ENCODE measurements at regions not wholly inside any gene's neighbourhood (a gene's known extent, or its start where the extent isn't known, plus 50 kb on each side); places are given as distances from the start of the nearest gene placed in this dataset.

DNA sequence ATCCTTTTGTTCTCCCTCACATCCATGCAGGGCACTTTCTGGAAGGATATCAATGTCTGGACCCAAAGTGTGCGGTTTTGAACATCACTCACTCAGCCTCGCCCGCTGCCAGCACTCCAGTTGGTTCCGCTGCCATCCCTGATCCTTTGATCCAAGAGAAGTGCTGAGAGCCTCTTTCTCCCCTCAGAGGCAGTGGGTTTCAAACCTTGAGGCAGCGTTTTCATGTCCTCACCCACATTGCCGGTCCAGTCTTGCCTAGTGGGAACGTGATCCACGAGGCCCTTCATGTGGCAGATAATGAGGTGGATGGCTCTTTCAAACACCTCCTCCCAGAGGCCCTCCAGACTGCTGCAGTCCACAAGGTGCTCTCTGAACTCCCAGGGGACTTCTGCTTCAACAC lies 122.2 kb downstream of the ACTL8 start:
- no peak for DNase-seq (ENCODE audit: low read depth)

DNA sequence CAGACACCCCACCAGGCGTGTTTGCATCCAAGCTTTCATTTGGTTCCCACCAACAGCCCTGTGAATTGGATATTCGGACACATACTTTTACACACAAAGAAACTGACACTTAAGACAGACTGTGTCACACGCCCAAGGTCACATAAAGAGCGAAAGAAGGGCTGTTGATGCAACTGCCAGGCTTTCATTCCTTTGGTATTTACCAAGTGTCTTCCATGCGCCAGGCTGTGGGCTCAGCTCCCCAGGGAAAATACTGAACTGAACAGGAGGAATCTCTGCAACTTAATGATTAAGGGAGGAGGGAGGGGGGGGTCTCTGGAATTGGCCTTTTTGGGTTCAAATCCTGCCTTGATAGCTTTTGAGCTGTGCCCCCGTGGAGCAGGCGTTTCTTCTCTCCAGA lies 122.8 kb downstream of the ACTL8 start:
- peak; percentile 9 for DNase-seq (ENCODE audit: low read depth)

DNA sequence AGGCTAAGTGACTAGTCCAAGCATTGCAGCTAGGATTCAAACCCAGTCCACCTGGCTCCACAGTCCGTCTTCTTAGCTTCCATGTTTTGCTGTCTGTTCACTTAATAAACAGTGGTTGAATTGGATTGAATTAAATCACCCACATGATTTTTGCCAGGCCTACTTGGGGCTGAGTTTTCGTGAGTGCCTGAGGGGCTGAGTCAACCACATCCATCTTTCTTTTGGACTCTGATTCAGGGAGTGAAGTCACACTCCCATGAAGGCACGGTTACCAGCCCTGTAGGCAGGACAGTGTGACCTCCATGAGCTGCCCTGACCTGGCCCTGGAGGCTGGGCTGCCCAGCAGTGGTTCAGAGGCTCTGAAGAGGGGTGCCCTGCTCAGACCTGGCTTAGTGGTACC lies 123.7 kb downstream of the ACTL8 start:
- DNase-seq (ENCODE audit: low read depth), result peak; percentile 74

DNA sequence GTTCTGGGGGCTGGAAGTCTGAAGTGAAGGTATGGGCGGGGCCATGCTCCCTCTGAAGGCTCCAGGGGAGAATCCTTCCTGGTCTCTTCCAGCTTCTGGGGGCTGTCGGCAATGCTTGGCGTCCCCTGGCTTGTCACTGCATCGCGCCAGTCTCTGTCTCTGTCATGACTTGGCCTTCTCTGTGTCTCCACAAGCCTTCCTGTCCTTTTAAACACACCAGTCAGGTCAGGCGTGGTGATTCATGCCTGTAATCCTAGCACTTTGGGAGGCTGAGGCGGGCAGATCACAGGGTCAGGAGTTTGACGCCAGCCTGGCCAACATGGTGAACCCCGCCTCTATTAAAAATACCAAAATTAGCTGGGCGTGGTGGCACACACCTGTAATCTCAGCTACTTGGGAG lies 125.3 kb downstream of the ACTL8 start:
- DNase-seq (ENCODE audit: low read depth), result no peak

DNA sequence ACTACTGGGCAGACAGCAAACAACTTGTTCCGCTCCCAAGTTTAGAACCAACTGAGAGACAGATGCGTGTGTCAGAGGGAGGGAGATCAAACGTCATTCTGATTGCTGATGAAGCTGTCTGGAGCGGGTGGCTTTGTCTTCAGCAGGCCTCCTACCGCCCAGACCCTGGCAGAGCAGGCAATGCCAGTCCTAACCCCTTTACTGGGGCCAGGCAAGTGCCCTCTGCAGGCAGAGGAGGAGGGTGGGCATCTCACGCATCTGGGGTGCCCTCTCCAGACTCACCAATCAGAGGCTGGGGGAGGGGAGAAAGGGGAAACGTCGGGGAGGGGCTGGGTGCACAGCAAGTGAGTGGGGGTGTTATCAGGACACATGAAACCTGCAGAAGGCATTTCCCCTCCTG lies 126.6 kb downstream of the ACTL8 start:
- peak; percentile 9 for DNase-seq (ENCODE audit: low read depth)

DNA sequence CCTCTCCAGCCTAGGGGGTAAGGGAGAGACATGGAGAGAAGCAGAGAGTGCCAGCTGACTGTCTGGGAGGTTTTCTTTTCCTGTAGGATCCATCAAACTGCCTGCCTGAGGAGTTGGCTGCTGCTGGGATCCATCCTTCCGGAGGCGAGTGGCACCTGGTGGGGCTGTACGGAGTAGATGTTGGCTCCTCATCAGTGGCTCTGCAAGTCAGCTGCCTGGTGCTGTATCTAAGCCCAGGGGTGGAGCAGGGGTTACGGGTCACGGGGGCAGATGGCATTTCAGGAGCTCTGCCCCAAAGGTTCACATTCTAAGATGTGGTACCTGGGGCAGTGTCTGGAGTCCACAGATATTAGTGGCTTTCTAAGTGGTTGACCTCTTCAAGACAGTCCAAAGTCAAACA lies 128.0 kb downstream of the ACTL8 start:
- no peak for DNase-seq (ENCODE audit: low read depth)

DNA sequence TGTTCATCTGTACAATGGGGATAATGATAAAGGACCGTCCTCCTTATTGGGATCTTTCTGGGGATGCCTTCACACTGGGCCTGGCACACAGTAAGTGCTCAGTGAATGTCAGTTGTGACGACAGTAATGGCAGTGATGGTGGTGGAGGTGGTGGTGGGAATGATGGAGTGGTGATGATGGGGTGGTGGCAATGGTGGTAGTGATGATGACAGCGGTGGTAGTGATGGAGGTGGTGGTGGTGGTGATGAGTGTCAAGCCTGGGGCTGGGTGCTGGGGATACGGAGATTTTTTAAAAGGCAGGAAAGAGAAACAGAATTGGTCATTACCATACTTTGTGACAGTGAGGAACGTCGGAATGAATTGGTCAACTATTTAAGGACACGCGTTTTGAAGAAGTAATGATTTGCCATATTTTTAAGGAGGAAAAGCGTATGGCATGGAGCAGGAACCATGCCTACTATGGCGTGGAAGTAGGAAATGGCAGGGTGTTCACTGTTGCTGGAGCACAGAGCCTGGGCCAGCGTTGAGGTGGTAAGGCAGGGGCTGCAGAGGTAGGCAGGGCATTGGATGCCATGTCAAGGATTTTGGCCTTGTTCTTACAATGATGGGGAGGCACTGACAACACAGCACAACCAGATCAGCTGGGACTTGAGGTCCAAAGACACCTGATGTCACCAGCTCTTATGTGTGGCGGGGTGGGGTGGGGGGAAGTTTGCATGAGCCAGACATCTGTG lies 128.7 kb downstream of the ACTL8 start:
- no peak for DNase-seq (ENCODE audit: low read depth)

DNA sequence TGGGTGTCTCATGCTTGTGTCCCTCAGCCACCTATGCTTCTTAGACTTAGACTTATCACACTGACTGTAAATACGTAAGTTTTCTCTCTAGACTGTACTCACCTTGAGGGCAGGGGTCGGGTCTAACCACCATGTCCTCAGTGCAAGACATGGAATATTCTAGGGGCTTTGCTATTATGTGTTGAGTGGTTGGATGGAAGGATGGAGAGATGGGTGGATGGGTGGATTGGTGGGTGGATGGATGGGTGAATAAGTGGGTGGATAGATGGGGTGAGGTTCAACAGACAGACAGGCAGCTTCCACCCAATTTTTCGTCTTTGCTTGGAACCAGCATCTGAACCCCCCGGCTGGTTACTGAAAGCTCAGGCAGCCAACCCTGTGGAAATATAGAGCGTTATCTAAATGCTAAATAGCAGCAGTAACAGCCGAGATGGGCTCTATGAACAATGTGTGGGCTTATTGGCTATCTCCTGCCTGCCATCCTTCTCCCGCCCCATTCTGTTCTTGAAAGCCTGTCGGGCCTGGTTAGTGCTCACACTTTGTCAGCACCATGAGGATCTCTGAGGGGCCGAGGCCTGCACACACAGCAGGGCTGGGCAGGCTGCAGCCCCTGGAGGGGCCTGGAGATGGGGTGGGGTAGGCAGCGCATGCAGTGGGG lies 130.7 kb downstream of the ACTL8 start:
- DNase-seq (ENCODE audit: low read depth), result no peak

DNA sequence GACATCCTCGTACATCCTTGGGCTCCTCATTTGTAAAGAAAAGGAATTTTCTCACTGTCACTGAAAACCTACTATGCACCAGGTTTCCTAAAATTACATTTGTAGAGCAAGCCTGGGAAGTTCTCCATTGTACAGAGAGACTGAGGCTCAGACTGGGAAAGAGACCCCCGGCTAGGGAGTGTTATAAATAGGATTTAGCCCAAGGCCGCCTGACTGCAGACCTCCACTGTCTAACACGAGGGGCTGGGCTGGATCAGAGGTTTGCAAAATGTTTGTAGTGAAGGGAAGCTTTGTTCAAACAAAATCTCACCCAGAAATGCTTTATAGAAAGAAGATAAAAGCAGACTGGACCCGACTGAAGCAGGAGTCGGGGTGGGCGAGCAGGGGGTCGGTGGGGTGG lies 131.3 kb downstream of the ACTL8 start:
- no peak for DNase-seq (ENCODE audit: low read depth)

DNA sequence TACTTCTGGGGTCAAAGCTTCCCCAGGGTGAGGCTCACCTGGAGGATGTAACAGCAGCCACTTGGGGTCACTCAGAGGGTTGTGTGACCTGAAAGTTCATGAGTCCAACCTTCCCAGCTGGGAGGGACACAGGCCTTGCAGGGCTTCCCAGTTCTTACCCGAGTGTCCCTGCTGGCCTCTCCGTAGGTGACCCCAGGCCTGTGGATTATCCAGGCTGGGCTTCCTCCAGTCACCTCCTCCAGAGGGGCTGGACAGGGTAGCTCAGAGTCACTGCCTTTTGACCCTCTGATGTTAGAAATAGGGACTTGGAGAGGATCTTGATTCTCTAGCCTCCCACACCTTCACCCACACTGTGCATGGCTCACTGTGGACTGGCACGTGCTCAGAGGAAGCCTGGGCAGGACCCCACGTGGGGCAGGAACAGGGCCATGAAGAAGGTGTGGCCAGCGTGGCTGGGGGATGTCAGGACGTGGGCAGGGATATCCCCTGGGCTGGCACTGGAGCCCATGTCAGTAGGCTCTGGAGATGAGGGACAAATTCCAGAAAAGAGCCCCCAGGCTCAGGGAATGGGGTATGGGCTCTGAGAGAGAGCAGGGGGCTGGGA lies 131.8 kb downstream of the ACTL8 start:
- no peak for DNase-seq (ENCODE audit: low read depth)

DNA sequence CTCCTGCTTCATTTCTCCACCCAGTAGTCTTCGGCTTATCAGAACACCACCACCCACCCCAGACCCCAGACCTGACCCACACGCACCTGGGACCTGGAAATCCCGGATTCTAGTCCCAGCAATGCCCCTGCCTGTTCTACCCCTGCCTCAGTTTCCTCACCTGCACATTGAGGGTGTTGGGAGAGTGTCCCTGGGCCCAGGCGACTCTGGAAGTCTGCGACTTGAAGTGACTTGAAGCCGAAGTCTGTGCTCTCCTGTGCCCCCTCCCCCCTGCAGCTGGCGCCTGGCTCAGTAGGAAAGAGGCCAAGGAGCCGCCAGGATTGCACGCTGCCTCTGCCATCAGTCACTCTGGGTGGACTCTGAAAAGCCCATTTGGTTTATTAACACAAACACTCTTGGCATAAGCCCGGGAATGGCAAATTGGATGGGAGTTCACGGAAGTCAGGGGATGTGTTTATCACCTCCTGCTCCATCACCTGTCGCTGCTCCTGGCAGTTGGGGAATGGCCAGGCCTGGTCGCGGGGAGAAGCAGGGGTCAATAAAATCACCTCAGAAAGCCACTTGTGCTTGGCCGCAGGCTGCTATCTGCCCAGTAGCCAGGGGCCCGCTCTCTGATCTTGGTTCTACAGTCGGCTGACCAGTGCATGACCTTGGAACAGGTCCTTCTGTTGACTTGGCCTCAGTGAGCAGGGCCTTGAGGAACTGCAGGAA lies 132.7 kb downstream of the ACTL8 start:
- DNase-seq (ENCODE audit: low read depth), result no peak

DNA sequence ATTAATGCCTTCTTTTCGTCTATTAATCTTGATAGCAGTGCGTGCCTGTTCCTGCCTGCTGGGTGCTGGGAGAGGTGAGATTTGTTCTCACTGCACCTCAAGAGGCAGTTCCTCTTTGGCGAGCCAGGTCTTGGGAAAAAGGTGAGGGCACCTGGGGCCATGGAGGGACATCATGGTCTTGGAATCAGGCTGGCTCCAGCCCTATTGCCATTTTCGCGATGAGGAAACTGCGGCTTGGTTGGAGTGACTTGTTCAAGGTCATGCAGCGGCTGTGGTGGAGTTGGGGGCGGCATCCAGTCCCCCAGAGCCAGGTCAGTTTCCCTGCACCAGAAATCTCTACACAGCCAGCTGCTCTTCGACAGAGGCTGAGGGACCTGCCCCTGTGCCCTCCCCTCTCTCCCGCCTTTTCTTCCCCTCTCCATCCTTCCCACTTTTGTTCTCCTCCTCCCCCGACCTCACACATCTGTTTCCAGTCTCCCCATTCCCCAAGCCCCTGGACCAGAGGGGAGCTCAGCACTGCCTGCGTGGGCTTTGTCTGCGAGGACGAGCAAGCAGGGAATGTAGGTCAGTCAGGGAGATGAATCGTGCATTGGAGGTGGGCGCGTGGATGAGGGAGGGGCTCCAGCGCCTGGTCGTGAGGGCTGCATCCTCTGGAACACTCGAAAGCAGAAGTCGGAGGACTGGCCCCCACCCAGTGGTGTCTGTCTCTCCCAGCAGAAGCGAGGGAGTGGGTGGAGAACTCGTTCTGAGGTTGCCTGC lies 135.1 kb downstream of the ACTL8 start:
- DNase-seq (ENCODE audit: low read depth), result no peak

DNA sequence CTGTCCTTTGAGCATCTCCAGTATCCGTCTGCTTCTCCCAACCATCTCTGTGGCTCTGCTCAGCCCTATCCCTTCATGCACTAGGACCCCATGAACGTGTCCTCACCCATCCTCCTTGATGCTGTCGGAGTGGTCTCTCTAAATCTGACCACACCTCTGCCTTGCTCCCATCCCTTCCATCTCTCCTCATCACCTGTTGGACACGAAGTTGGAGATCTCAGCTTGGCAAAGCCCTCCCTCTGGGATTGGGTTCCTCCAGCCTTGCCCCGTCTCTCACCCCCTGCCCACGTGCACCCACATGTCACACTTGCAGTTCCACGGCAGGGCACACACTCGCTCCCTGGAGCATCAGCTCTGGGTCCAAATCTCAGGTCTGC lies 135.7 kb downstream of the ACTL8 start:
- DNase-seq (ENCODE audit: low read depth), result no peak

DNA sequence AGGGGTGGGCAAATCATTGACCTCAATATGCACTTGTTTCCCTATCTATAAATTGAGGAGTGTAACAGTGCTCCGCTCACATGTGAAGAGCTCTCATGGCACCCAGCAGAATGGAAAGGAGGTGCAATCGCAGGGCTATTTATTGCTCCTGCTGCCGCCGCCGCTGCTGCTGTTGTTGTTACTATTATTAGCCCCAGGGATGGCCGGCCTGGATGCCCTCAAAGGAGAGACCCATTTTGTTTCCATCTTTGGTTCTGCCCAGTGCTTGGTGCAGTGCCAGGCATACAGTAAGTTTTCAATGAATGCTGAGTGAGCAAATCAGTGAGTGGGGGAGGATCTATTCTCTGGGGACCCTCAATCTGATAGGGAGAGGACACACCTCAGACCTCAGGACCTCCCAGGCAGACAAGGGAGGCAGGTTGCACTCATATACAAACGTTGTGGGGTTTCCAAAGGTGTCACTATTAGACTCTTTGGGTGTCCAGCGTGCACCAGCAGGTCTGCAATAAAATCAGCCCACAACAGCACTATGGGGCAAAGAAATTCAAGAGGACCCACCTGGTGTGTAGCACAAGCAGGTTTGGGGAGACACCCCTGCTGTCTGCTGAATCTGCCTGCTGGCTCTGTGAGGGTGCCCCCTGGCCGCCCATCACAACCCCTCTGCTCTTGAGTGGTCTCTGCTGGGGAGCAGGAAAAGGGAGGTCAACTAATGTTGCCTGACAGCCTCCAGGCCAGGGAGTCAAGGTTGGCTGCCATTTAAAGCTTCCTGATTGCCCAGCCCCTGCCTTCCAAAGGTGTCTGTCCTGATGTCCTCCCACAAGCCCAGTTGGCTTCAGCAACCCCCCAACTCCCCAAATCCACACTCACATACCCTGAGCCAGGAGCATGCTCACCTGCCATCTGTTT lies 136.3 kb downstream of the ACTL8 start:
- DNase-seq (ENCODE audit: low read depth), result no peak

DNA sequence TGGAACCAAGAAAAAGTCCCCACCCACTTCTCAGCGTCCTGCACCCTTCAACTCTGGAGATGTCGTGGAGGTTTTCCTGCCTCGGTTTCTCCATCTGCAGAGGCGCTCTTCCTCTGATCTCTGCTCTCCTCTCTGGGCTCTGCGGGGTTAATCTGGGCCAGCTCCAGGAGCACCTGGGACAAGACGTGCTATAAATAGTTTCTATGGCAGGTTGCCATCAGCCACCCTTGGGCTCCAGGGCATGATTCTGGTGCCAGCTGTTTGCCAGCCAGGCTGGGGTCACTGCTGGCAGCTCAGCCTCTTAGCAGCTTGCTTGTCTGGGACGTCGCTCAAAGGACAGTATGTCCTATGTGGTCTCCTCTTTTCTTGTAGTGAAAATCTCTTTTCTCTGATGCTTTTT lies 137.1 kb downstream of the ACTL8 start:
- DNase-seq (ENCODE audit: low read depth), result no peak

DNA sequence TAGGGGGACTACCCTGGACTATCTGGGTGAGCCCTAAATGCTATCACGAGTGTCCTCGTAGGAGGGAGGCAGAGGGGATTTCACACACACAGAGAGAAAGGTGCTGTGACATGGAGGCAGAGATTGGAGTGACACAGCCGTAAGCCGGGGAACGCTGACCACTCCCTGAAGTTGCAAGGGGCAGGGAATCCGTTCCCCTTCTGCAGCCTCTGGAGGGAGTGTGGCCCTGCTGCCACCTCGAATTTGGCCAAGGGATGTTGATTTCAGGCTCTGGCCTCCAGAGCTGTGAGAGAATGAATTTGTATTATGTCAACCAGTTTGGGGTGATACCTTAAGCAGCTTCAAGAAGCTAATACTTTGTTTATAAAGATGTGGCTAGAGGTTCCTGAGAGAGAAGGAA lies 137.7 kb downstream of the ACTL8 start:
- no peak for DNase-seq (ENCODE audit: low read depth)

DNA sequence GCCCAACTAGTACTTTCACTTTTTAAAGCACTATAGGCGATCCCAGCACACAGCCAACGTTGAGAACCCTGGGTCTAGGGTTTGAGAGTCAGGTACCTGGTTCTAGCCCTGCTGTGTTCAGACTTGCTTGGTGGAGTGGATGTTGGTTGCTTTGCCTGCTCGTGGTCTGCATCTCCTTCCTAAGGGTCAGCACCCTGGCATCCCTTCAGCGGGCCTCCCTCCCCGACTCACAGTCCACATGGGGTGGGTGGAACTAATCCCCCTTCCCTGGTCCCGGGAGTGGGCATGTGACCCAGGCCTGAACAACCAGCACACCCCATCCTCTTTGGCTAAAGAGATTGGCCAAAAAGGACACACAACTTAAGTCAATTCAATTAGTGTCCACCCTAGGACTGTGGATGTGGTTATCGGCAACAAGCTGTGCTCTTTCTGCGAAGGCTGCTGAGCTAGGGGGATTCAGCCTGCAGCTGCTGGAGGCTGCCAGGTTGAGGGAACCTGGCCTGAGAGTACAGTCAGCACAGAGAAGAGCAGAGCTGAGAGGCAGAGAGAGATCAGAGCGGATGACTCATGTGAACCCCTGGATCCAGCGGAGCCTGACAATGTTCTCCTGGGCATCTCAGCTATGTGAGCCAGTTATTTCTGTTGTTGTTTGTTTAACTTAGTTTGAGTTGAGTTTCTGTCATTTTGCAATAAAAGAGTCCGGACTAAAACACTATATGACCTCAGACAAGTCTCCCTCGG lies 138.9 kb downstream of the ACTL8 start:
- DNase-seq (ENCODE audit: low read depth), result peak; percentile 63

DNA sequence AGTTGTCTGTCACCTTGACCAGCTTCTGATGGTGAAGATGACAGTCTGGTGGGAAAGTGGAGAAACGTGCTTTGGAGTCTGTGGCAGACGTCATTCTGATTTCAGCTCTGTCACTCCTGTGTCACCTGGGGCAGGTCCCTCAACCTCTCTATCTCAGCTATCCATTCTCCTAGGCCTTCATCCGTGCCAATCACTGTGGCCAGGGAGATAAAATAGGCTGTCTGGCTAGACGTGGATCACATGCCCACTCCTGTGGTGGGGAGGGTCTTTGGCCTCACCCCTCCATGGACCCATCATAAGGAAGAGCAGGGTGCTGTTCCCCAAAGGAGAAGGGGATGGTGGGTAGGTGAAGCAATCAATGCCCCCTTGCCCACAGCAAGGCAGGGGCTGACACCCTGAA lies 140.3 kb downstream of the ACTL8 start:
- no peak for DNase-seq (ENCODE audit: low read depth)

DNA sequence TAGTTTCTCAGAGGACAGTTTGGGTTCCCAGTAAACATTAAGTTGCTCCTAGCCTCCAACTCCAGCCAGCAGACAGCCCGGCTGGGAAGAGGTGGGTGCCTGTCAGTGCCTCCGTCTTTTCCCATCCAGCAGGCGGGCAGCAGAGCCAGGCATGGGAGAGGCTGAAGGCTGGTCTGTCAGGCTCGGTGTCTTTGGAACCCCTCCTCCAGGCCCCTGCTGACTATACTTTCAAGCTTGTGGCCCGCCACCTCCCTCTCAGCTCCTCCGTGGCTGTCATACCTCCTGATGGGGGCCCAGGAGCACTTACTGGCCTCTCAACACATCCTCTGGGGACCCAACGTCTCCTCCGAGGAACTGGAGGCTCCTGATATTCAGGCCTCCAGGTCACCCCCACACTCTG lies 140.9 kb downstream of the ACTL8 start:
- no peak for DNase-seq (ENCODE audit: low read depth)

DNA sequence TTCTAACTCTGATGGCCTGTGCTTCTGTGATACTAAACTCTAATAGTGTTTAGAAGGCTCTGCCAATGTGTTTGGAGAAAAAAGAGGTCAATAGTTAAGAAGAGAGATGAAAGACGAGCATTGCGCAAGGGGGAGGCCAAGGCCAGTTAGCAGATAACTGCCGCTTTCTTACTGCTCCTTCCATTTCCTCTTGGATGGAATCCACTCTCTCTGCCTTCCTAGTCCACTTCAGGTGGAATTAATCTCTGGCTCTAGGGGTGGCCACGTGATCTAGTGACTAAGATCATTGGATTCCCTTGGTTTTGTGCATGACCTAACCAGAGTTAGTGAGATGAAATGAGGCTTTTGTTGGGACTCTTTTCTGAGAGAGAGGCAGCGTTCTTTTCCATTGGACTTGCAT lies 148.3 kb downstream of the ACTL8 start:
- DNase-seq (ENCODE audit: low read depth), result peak; percentile 14

Measured in renal cortical epithelial cell (primary cell).